ACHN (cell line): ENCODE measurements at regions not wholly inside any gene's neighbourhood (a gene's known extent, or its start where the extent isn't known, plus 50 kb on each side); places are given as distances from the start of the nearest gene placed in this dataset.

ENCODE experiments used
- DNase-seq: peaks from one replicate; pipeline ENCODE4 v3.0.0-alpha.2; 2015
- in situ Hi-C: cut with HindIII; loops from 2 replicates; pipeline ENCODE4 v1.10.0; 2017; ENCODE audit warnings: low sequenced_read_pairs, low pct_ligation_motif_present, low pct_unique_long_range_greater_than_20kb

- DNase-seq = no peak
- in situ Hi-C loops = no loop called here
Measured at GRCh38 chr1:172748201-172748600, 89.3 kb downstream of the FASLG start.

- no peak for DNase-seq
- in situ Hi-C loops = loop anchor here (25.0 kb wide), 1 partner anchor 461 kb away; the partner anchor contains the start of gene TNFSF4
Measured at GRCh38 chr1:172751683-172752082, 92.8 kb downstream of the FASLG start.

- DNase-seq = no peak
- in situ Hi-C loops = loop anchor here (25.0 kb wide), 1 partner anchor 458 kb away; the partner anchor contains the start of gene TNFSF4
Measured at GRCh38 chr1:172753964-172754363, 95.1 kb downstream of the FASLG start.

DNA sequence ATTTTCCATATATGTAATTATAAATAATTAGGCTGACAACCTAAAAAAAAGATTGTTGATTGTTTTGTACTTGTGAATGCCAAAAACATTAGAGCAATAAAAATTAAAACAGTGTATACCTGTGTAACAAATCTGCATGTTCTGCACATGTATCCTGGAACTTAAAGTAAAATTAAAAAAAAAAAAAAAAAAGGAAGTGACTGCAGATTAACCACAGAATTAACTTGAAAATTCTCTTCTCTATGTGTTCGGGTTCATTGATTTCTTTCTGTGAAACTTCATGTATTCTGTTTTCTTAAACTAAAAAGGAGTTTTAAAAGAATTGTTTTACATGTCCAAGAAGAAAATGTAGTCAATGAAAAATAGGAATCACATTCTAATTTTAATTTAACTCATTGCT, 95.7 kb downstream of the FASLG start:
- in situ Hi-C loops = loop anchor here (25.0 kb wide), 1 partner anchor 458 kb away; the partner anchor contains the start of gene TNFSF4
- DNase-seq = no peak

- in situ Hi-C loops = loop anchor here (25.0 kb wide), 1 partner anchor 457 kb away; the partner anchor contains the start of gene TNFSF4
- DNase-seq = no peak
Measured at GRCh38 chr1:172755099-172755498, 96.2 kb downstream of the FASLG start.

GRCh38 chr1:172756024-172756423, 97.1 kb downstream of the FASLG start:
- DNase-seq = no peak

GRCh38 chr1:172758259-172758658, 99.4 kb downstream of the FASLG start:
- in situ Hi-C loops = loop anchor here (25.0 kb wide), 1 partner anchor 454 kb away; the partner anchor contains the start of gene TNFSF4
- DNase-seq = no peak

More at GRCh38 chr1:172756024-172756423, 97.1 kb downstream of the FASLG start:
- in situ Hi-C loops = loop anchor here (25.0 kb wide), 1 partner anchor 456 kb away; the partner anchor contains the start of gene TNFSF4

- in situ Hi-C loops = loop anchor here (25.0 kb wide), 1 partner anchor 452 kb away; the partner anchor contains the start of gene TNFSF4
- no peak for DNase-seq
Measured at GRCh38 chr1:172760121-172760520, 101.2 kb downstream of the FASLG start.

GRCh38 chr1:172761581-172762486, 102.9 kb downstream of the FASLG start:
- DNase-seq = peak; percentile 6

DNA sequence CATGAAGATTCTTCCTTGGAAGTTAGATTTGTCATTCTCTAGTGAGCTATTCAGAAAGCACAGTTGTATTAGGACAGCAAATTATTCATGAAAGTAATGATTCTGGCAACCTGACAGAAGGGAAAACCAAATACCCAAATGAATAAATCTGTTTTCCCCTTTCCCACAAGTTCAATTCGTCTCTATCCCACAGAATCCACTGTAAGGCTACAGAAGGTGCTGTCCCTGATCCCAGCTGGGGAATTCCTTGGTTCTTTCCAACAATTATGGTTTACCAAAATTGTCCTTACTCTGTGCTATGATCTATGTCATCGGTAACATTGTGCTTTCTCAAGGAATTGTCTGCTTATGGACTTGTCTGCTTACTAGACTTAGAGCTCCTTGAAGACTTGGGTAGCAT, 104.2 kb downstream of the FASLG start:
- DNase-seq = no peak
- in situ Hi-C loops = loop anchor here (25.0 kb wide), 1 partner anchor 449 kb away; the partner anchor contains the start of gene TNFSF4

More at GRCh38 chr1:172761581-172762486, 102.9 kb downstream of the FASLG start:
- in situ Hi-C loops = loop anchor here (25.0 kb wide), 1 partner anchor 450 kb away; the partner anchor contains the start of gene TNFSF4

DNA sequence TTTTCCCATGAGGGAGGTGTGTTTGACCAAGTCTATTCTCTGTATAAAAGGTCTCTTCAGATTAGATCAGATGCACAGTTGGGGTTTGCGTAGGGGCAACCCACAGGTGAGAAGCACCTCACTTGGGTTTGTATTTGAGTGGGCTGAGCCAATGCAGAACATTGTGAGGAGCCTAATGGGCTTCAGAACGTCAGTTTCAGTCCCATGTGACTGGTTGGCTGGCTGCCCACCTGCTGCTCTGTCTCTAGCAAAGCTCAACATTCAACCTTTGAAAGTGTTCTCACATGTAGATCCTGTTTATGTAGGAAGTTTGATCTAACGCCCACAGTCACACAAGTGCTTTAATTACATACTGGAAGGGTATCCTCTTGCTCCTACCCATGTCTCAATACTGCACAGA, 105.5 kb downstream of the FASLG start:
- in situ Hi-C loops = loop anchor here (25.0 kb wide), 1 partner anchor 448 kb away; the partner anchor contains the start of gene TNFSF4
- DNase-seq = no peak

DNA sequence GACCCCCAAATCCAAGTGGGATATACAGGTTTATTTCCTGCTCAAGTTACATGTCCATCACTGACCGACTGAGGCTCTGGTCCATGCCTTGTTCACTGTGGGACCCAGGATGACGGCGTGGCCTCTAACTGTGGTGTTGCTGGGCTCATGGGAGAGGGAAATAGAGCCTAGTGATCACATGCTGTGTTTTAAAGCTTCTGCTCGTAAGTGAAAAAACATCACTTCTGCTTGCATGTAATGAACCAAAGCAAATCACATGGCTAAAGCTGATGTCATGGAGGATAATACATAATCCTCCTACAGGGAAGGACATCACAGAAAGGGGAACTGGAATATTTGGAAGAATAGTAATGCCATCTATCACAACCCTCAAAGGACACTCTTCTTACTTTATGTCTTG, 107.6 kb downstream of the FASLG start:
- in situ Hi-C loops = loop anchor here (25.0 kb wide), 1 partner anchor 446 kb away; the partner anchor contains the start of gene TNFSF4
- no peak for DNase-seq

GRCh38 chr1:172770071-172770470, 111.2 kb downstream of the FASLG start:
- no peak for DNase-seq
- in situ Hi-C loops = loop anchor here (25.0 kb wide), 1 partner anchor 442 kb away; the partner anchor contains the start of gene TNFSF4

DNA sequence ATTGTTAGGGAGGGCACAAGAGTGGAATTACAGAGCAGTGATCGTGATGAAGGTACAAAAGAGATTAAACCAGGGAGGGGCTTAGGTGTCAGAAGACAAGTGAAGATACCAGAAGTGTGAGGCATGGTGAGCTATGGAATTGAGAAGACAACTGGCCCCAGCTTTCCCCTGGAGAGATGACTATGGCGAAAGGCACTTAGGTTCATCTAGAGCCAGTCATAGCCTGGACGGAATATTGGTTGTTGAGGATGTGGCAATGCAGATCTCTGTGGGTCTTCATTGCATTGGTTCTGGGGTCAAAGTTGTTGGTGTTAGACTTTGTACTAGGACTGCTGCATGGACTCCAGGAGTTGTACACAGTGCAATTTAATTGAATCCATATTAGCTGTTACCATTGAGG, 115.7 kb downstream of the FASLG start:
- no peak for DNase-seq
- in situ Hi-C loops = loop anchor here (25.0 kb wide), 1 partner anchor 438 kb away; the partner anchor contains the start of gene TNFSF4

GRCh38 chr1:172775606-172776005, 116.7 kb downstream of the FASLG start:
- DNase-seq = no peak

DNA sequence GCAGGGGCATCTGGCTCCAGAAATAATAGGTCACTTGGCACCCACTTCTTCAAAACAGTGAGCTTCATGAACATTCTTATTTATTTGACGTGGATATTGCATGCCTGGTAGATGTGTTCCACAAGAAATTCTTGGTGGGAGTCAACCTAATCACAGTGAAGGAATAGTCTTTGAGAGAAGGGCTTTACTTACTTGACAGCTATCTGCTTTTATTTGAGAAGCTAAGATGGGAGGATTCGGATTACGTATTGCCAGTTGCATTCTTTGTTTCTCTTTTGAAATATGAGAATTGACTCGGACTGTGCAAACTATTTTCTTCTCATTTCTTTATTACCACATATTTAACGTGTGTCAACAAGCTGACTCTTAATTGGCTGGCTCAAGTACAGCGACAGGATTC, 117.2 kb downstream of the FASLG start:
- in situ Hi-C loops = no loop called here
- DNase-seq = no peak

More at GRCh38 chr1:172775606-172776005, 116.7 kb downstream of the FASLG start:
- in situ Hi-C loops = no loop called here

GRCh38 chr1:172777767-172778166, 118.9 kb downstream of the FASLG start:
- no peak for DNase-seq
- in situ Hi-C loops = no loop called here

DNA sequence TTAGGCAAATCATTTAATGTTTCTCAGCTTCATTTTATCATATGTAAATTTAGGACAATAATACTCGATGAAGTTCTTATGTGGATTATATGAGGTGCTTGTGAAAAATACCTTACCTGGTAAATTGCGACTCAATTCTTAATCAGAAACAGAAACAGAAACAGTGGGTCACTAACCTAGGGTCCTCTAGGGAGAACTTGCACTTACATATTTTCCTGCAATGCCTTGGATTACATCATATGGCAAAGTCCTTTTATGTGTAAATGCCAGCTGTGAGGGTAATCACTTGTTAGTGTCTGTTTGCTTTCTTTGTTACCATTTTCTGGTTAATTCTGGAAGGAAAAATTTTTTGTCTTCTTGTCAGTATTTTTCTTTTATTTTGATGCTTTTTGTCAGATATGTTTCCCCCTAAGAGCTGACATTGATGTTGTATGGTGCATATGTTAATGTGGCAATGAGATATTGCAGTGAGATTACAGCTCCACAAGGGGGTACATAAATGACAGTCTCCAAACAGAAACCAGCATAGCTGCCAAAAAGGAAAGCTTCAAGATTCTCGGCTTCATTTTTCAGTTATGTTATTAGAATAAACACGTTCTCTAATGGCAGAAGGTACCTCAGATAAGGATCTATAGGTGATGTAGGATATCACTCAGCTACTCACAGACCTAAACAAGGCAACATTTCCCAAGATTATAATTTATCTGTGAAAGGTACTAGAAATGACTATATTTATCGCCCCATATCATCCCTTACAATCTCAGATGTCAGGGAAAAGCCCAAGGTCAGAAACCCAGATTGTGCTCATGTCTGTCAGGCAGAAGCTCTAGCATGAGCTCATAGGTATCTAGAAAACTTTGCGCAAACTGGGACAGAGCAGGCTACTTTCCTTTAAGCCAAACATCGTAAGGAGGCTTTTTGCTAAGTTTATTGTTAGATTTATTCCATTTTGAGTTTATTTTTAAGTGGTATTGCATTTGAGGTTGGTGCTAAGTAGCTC, 119.9 kb downstream of the FASLG start:
- no peak for DNase-seq
- in situ Hi-C loops = no loop called here
